ENCODE measurements at regions not wholly inside any gene's neighbourhood (a gene's known extent, or its start where the extent isn't known, plus 50 kb on each side); places are given as distances from the start of the nearest gene placed in this dataset.

- no peak for DNase-seq (ENCODE audit: low spot score)
These were observed 516.9 kb downstream of the LRFN5 start for GRCh38 chr14:42123526-42123925.

- DNase-seq (ENCODE audit: low spot score) = no peak
These were observed 506.8 kb downstream of the LRFN5 start for GRCh38 chr14:42113358-42114069.

- DNase-seq (ENCODE audit: low spot score) = no peak
These were observed 505.4 kb downstream of the LRFN5 start for GRCh38 chr14:42112108-42112507.

GRCh38 chr14:42111355-42111754 is 504.7 kb downstream of the LRFN5 start:
- no peak for DNase-seq (ENCODE audit: low spot score)

- no peak for DNase-seq (ENCODE audit: low spot score)
These were observed 503.5 kb downstream of the LRFN5 start for GRCh38 chr14:42110167-42110566.

GRCh38 chr14:42095155-42095554 is 488.5 kb downstream of the LRFN5 start:
- DNase-seq (ENCODE audit: low spot score) = no peak

- no peak for DNase-seq (ENCODE audit: low spot score)
These were observed 483.4 kb downstream of the LRFN5 start for GRCh38 chr14:42090122-42090521.

GRCh38 chr14:42079911-42080310 is 473.2 kb downstream of the LRFN5 start:
- DNase-seq (ENCODE audit: low spot score) = no peak

GRCh38 chr14:42078345-42078744 is 471.7 kb downstream of the LRFN5 start:
- no peak for DNase-seq (ENCODE audit: low spot score)

GRCh38 chr14:42070031-42070430 is 463.4 kb downstream of the LRFN5 start:
- no peak for DNase-seq (ENCODE audit: low spot score)

- no peak for DNase-seq (ENCODE audit: low spot score)
These were observed 450.4 kb downstream of the LRFN5 start for GRCh38 chr14:42057111-42057510.

GRCh38 chr14:42047421-42048055 is 440.9 kb downstream of the LRFN5 start:
- DNase-seq (ENCODE audit: low spot score) = no peak

GRCh38 chr14:42045383-42045782 is 438.7 kb downstream of the LRFN5 start:
- no peak for DNase-seq (ENCODE audit: low spot score)

GRCh38 chr14:42028607-42029006 is 421.9 kb downstream of the LRFN5 start:
- no peak for DNase-seq (ENCODE audit: low spot score)

- no peak for DNase-seq (ENCODE audit: low spot score)
These were observed 420.6 kb downstream of the LRFN5 start for GRCh38 chr14:42027271-42027670.

- no peak for DNase-seq (ENCODE audit: low spot score)
These were observed 416.8 kb downstream of the LRFN5 start for GRCh38 chr14:42023452-42023851.

GRCh38 chr14:42014301-42014700 is 407.6 kb downstream of the LRFN5 start:
- no peak for DNase-seq (ENCODE audit: low spot score)

- no peak for DNase-seq (ENCODE audit: low spot score)
These were observed 406.9 kb downstream of the LRFN5 start for GRCh38 chr14:42013559-42013958.

- DNase-seq (ENCODE audit: low spot score) = no peak
These were observed 406.5 kb downstream of the LRFN5 start for GRCh38 chr14:42013153-42013552.

GRCh38 chr14:42011221-42011620 is 404.5 kb downstream of the LRFN5 start:
- DNase-seq (ENCODE audit: low spot score) = no peak

- DNase-seq (ENCODE audit: low spot score) = no peak
These were observed 397.6 kb downstream of the LRFN5 start for GRCh38 chr14:42004321-42004720.

GRCh38 chr14:42002141-42002540 is 395.5 kb downstream of the LRFN5 start:
- DNase-seq (ENCODE audit: low spot score) = no peak

- no peak for DNase-seq (ENCODE audit: low spot score)
These were observed 394.8 kb downstream of the LRFN5 start for GRCh38 chr14:42001431-42001830.

- no peak for DNase-seq (ENCODE audit: low spot score)
These were observed 393.8 kb downstream of the LRFN5 start for GRCh38 chr14:42000450-42000849.
